SK-N-SH (cell line): ENCODE measurements at regions not wholly inside any gene's neighbourhood (a gene's known extent, or its start where the extent isn't known, plus 50 kb on each side); places are given as distances from the start of the nearest gene placed in this dataset.

ENCODE experiments used
- CTCF ChIA-PET: fragments of 300-600, 350-600 bp; formaldehyde crosslinking; extraction: SDS; loops from one replicate; lab custom pipeline; 2021; lab: Yijun Ruan, JAX
- POLR2A ChIA-PET: fragments of 350-600 bp; sonication (Branson Sonifier 250); formaldehyde crosslinking; extraction: SDS; loops from one replicate; lab custom pipeline; 2020; ENCODE audit warnings: antibody characterized with exemption, inconsistent platforms; lab: Yijun Ruan, JAX
- DNase-seq: peaks from one replicate; pipeline ENCODE4 v3.0.0; 2012
- H2AFZ ChIP-seq: fragments of 200-600 bp; sonication (generic); 2 replicates; pipeline ENCODE4 v1.8.1; 2016; ENCODE audit warnings: antibody characterized with exemption, mild to moderate bottlenecking, low read depth
- H3F3A ChIP-seq: fragments of 200-600 bp; sonication (generic); replicated peaks from 2 replicates; pipeline ENCODE3; 2016; ENCODE audit warnings: antibody characterized with exemption, mild to moderate bottlenecking; ENCODE audit not compliant: insufficient read depth
- H3K27ac ChIP-seq, 2 experiments: fragments of 200-500 bp in 1 of 2; fragments of 200-600 bp in 1 of 2; sonication (Bioruptor generic) in 1 of 2; sonication (generic), shearing (Covaris generic) in 1 of 2; 2 replicates each; pipeline versions ENCODE4 v1.5.1 to v1.6.1; 2014 to 2016; ENCODE audit warnings: low read depth in 2 of 2, inconsistent platforms in 1 of 2, low read length in 1 of 2, mild to moderate bottlenecking in 1 of 2, mixed read lengths in 1 of 2
- H3K27me3 ChIP-seq: fragments of 200-600 bp; sonication (generic), shearing (Covaris generic); 2 replicates; pipeline ENCODE4 v1.6.1; 2016; ENCODE audit warnings: mixed run types; ENCODE audit not compliant: insufficient read depth
- H3K36me3 ChIP-seq, 2 experiments: fragments of 200-500 bp in 1 of 2; fragments of 200-600 bp in 1 of 2; sonication (Bioruptor generic) in 1 of 2; sonication (generic) in 1 of 2; replicated peaks in 1 of 2; 2 replicates each; pipeline versions ENCODE3 to v1.5.1; 2014 to 2016; ENCODE audit warnings: low read length in 1 of 2, mild to moderate bottlenecking in 1 of 2; ENCODE audit not compliant: insufficient read depth in 2 of 2, control insufficient read depth in 1 of 2
- H3K4me1 ChIP-seq, 2 experiments: fragments of 200-500 bp in 1 of 2; fragments of 200-600 bp in 1 of 2; sonication (Bioruptor generic) in 1 of 2; sonication (generic), shearing (Covaris generic) in 1 of 2; 2 replicates each; pipeline versions ENCODE4 v1.5.1 to v1.6.1; 2014 to 2016; ENCODE audit warnings: low read depth in 1 of 2, low read length in 1 of 2, mixed run types in 1 of 2; ENCODE audit not compliant: insufficient read depth in 2 of 2, control insufficient read depth in 1 of 2
- H3K4me2 ChIP-seq: fragments of 200-600 bp; sonication (generic), shearing (Covaris generic); 2 replicates; pipeline ENCODE4 v1.6.1; 2017; ENCODE audit warnings: mixed run types
- H3K4me3 ChIP-seq, 2 experiments: fragments of 200-500 bp in 1 of 2; fragments of 200-600 bp in 1 of 2; sonication (Bioruptor generic) in 1 of 2; sonication (generic), shearing (Covaris generic) in 1 of 2; 2 replicates each; pipeline versions ENCODE4 v1.5.1 to v1.8.1; 2014 to 2016; ENCODE audit warnings: low read depth in 2 of 2, inconsistent platforms in 1 of 2, low read length in 1 of 2, mild to moderate bottlenecking in 1 of 2, mixed read lengths in 1 of 2, moderate library complexity in 1 of 2
- H3K79me2 ChIP-seq: fragments of 200-600 bp; sonication (generic); 2 replicates; pipeline ENCODE4 v1.8.1; 2017; ENCODE audit warnings: mild to moderate bottlenecking; ENCODE audit not compliant: insufficient read depth
- H3K9ac ChIP-seq: fragments of 200-600 bp; sonication (generic); 2 replicates; pipeline ENCODE4 v1.6.1; 2017; ENCODE audit warnings: mixed run types
- H3K9me2 ChIP-seq: fragments of 200-600 bp; sonication (generic); 2 replicates; pipeline ENCODE4 v1.6.1; 2017; ENCODE audit warnings: mixed run types
- H3K9me3 ChIP-seq: fragments of 200-600 bp; sonication (generic); 2 replicates; pipeline ENCODE4 v1.6.1; 2017; ENCODE audit warnings: mixed run types, mild to moderate bottlenecking, moderate library complexity
- H4K20me1 ChIP-seq: fragments of 200-600 bp; sonication (generic); 2 replicates; pipeline ENCODE4 v1.6.1; 2017; ENCODE audit warnings: mild to moderate bottlenecking, mixed run types; ENCODE audit not compliant: insufficient read depth
- CHD2 ChIP-seq: fragments of 150-350 bp; IDR thresholded peaks from 2 replicates; pipeline ENCODE4 v1.6.1; 2018; ENCODE audit warnings: low read length; ENCODE audit not compliant: partially characterized antibody
- CTCF ChIP-seq: fragments of 200-600 bp; sonication (generic); IDR thresholded peaks from 2 replicates; pipeline ENCODE4 v1.6.1; 2017; ENCODE audit warnings: antibody characterized with exemption, mild to moderate bottlenecking, moderate library complexity
- EP300 ChIP-seq, 2 experiments: IDR thresholded peaks; 2 replicates each; pipeline versions ENCODE4 v1.4.0 to v1.6.1; 2012; ENCODE audit warnings: borderline replicate concordance in 1 of 2, low read depth in 1 of 2, low read length in 1 of 2
- EZH2phosphoT487 ChIP-seq: fragments of 200-600 bp; sonication (generic); IDR thresholded peaks from 2 replicates; pipeline ENCODE4 v1.6.1; 2017; ENCODE audit warnings: low read depth, mixed run types, mild to moderate bottlenecking, antibody characterized with exemption, moderate library complexity, borderline replicate concordance
- FOXJ3 ChIP-seq: sonication (generic); formaldehyde crosslinking; IDR thresholded peaks from 2 replicates; pipeline ENCODE4 v1.5.1; 2020; ENCODE audit warnings: mild to moderate bottlenecking, missing genetic modification reagents
- IRF3 ChIP-seq: fragments of 150-350 bp; IDR thresholded peaks from 2 replicates; pipeline ENCODE4 v1.6.1; 2016; ENCODE audit warnings: mild to moderate bottlenecking, low read depth, low read length
- MEF2A ChIP-seq: IDR thresholded peaks from 2 replicates; pipeline ENCODE4 v1.4.0; 2012; ENCODE audit warnings: low read depth, borderline replicate concordance
- MXI1 ChIP-seq: IDR thresholded peaks from 2 replicates; pipeline ENCODE4 v1.6.1; 2012; ENCODE audit warnings: mild to moderate bottlenecking, low read depth, low read length, improper control_type of control experiment
- NFIC ChIP-seq: IDR thresholded peaks from 2 replicates; pipeline ENCODE4 v1.4.0; 2012; ENCODE audit warnings: borderline replicate concordance
- NRF1 ChIP-seq: IDR thresholded peaks from 2 replicates; pipeline ENCODE4 v1.6.1; 2012; ENCODE audit warnings: low read depth, mild to moderate bottlenecking, low read length
- POLR2AphosphoS5 ChIP-seq: IDR thresholded peaks from 2 replicates; pipeline ENCODE4 v1.6.1; 2012; ENCODE audit warnings: low read depth, low read length
- REST ChIP-seq: IDR thresholded peaks from 2 replicates; pipeline ENCODE4 v1.6.1; 2012; ENCODE audit warnings: mild to moderate bottlenecking, low read depth, low read length, moderate library complexity
- TAF1 ChIP-seq: IDR thresholded peaks from 2 replicates; pipeline ENCODE4 v1.6.1; 2012; ENCODE audit warnings: low read depth, mild to moderate bottlenecking, low read length, moderate library complexity, borderline replicate concordance
- TEAD4 ChIP-seq: IDR thresholded peaks from 2 replicates; pipeline ENCODE4 v1.4.0; 2012; ENCODE audit warnings: mild to moderate bottlenecking, borderline replicate concordance; ENCODE audit not compliant: insufficient read depth
- USF1 ChIP-seq: IDR thresholded peaks from 2 replicates; pipeline ENCODE4 v1.4.0; 2012; ENCODE audit warnings: low read depth, borderline replicate concordance
- YY1 ChIP-seq: IDR thresholded peaks from 2 replicates; pipeline ENCODE4 v1.4.0; 2012; ENCODE audit warnings: low read depth, mild to moderate bottlenecking
- WGBS: methylation state at CpG from one replicate; pipeline ENCODE4 v1.1.6; 2017; ENCODE audit warnings: low lambda C conversion rate; 5-methylcytosine and 5-hydroxymethylcytosine counted together
- TF ChIP-seq, protein P1 (sequence below): fragments of 150-350 bp; IDR thresholded peaks from 2 replicates; pipeline ENCODE4 v1.6.1; 2017; ENCODE audit warnings: antibody characterized with exemption, low read length, low read depth, borderline replicate concordance

DNA sequence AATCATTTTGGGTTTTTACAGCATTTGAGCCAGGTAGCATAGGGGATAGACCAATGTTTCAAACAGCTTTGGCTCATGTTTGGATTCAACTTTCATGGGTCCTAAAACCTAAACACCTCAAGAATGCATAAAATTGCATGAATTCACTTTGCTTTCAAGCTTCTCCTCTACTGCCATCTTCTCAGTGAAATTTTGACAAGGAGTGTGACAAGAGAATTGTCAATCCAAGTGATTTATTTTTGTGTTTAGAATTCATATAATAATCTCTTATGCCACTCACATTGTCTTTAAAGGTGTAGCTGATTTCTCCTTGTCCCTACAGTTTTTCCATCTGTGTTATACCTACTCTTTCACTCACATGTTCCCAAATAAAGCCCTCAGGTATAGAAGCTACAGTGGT lies 264.8 kb upstream of the RND3 start:
- Histone ChIP-seq H3K36me3 (no peaks in the 10 kb centered on the region), H3K9ac (no peak overlapping the region), H3K27me3 (no peaks in the 10 kb centered on the region), H3K9me2 (0 out of 2 replicates have a peak, but pooled peaks cover 3% of the 10 kb centered on the region), H3K27ac (no peak overlapping the region), H3K4me1 (no peaks in the 10 kb centered on the region), H3K9me3 (no peaks in the 10 kb centered on the region), H2AFZ (no peak overlapping the region), H4K20me1 (no peaks in the 10 kb centered on the region)
- CTCF ChIA-PET: no interaction called here
- TF ChIP-seq IRF3: no peak
- TF ChIP-seq EZH2phosphoT487: no peak
- TF ChIP-seq EP300 (IDR thresholded peaks at IDR 0.05; ENCODE audit: borderline replicate concordance in 1 of 2, low read depth in 1 of 2, low read length in 1 of 2): no peak
- TF ChIP-seq MXI1: no peak
- no peak for TF ChIP-seq NRF1
- TF ChIP-seq USF1: no peak
- no peak for TF ChIP-seq CHD2
- TF ChIP-seq YY1: no peak
- TF ChIP-seq, all 33 proteins: peak for 0
- H3K4me3 ChIP-seq: no peak overlapping the region
- DNase-seq: no peak
- no peaks in the 10 kb centered on the region for H3K79me2 ChIP-seq
- POLR2A ChIA-PET: no interaction called here
- H3K4me2 ChIP-seq: no peak overlapping the region
- no peaks in the 10 kb centered on the region for H3F3A ChIP-seq

DNA sequence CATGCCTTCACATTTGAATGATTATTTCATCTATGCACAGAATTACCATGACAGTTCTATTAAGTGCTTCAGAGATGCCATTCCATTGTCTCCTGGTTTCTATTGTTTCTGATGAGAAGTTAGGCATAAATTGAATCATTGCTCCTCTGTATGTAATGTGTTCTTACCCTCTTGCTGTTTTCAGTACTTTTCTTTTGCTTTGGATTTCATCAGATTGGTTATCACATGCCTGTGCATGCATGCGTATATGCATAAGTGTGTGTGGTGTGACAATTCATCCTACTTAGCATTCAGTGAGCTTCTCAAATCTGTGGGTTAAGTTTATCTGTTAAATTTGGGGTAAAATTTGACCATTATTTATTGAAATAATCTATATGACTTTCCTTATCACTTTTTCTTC lies 263.3 kb upstream of the RND3 start:
- CTCF ChIA-PET: no interaction called here
- POLR2A ChIA-PET: no interaction called here
- WGBS: 100% methylated on average over 1 of the region's 1 CpG
- H3K36me3 ChIP-seq: no peaks in the 10 kb centered on the region
- H3F3A ChIP-seq: no peaks in the 10 kb centered on the region
- H3K27ac ChIP-seq: no peak overlapping the region
- no peaks in the 10 kb centered on the region for H3K79me2 ChIP-seq
- H3K4me1 ChIP-seq: no peaks in the 10 kb centered on the region
- H3K9me2 ChIP-seq: 0 out of 2 replicates have a peak, but pooled peaks cover 3% of the 10 kb centered on the region
- DNase-seq: no peak
- no peaks in the 10 kb centered on the region for H3K9me3 ChIP-seq
- H2AFZ ChIP-seq: no peak overlapping the region
- H3K4me3 ChIP-seq: no peak overlapping the region
- H3K9ac ChIP-seq: no peak overlapping the region
- H3K27me3 ChIP-seq: no peaks in the 10 kb centered on the region
- no peaks in the 10 kb centered on the region for H4K20me1 ChIP-seq
- H3K4me2 ChIP-seq: no peak overlapping the region
- TF ChIP-seq IRF3: no peak
- TF ChIP-seq MEF2A: no peak
- TF ChIP-seq EP300 (IDR thresholded peaks at IDR 0.05; ENCODE audit: borderline replicate concordance in 1 of 2, low read depth in 1 of 2, low read length in 1 of 2): no peak
- TF ChIP-seq TAF1: no peak
- no peak for TF ChIP-seq CTCF
- no peak for TF ChIP-seq REST
- TF ChIP-seq POLR2AphosphoS5: no peak
- TF ChIP-seq FOXJ3 (CRISPR knock-in tag): no peak
- TF ChIP-seq, protein P1, sequence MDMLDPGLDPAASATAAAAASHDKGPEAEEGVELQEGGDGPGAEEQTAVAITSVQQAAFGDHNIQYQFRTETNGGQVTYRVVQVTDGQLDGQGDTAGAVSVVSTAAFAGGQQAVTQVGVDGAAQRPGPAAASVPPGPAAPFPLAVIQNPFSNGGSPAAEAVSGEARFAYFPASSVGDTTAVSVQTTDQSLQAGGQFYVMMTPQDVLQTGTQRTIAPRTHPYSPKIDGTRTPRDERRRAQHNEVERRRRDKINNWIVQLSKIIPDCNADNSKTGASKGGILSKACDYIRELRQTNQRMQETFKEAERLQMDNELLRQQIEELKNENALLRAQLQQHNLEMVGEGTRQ: no peak
- no peak for TF ChIP-seq TEAD4
- TF ChIP-seq NFIC: no peak
